NOMO-1 (cell line): ENCODE measurements at regions not wholly inside any gene's neighbourhood (a gene's known extent, or its start where the extent isn't known, plus 50 kb on each side); places are given as distances from the start of the nearest gene placed in this dataset.
A peak's percentile ranks its signal among the peaks of the same experiment; 100 is the strongest.
"Not testable (repeated sequence)": the region's sequence is repeated elsewhere in the genome, so short reads cannot be mapped to it uniquely, and the experiment has no call there.

ENCODE experiments used
- DNase-seq, 2 experiments: peaks; one replicate each; lab custom pipeline; 2025; ENCODE audit not compliant: unreplicated experiment in 2 of 2; lab: John Stamatoyannopoulos, UW

- DNase-seq = peak in 1 of 2 experiments; percentile 11
Measured at GRCh38 chr3:151557068-151557840, 96.4 kb upstream of the IGSF10 start.

- peak; percentile 24 to 87 for DNase-seq
Measured at GRCh38 chr3:151556596-151556995, 95.7 kb upstream of the IGSF10 start.

GRCh38 chr3:151555523-151555922 lies 94.7 kb upstream of the IGSF10 start:
- DNase-seq = no peak

- peak; percentile 85 to 92 for DNase-seq
Measured at GRCh38 chr3:151553888-151554287, 93.0 kb upstream of the IGSF10 start.

- peak; percentile 78 to 95 for DNase-seq
Measured at GRCh38 chr3:151552589-151552988, 91.7 kb upstream of the IGSF10 start.

GRCh38 chr3:151550642-151551041 lies 89.8 kb upstream of the IGSF10 start:
- no peak for DNase-seq

- no peak for DNase-seq
Measured at GRCh38 chr3:151550025-151550618, 89.3 kb upstream of the IGSF10 start.

GRCh38 chr3:151548195-151548594 lies 87.3 kb upstream of the IGSF10 start:
- DNase-seq = no peak

- no peak for DNase-seq
Measured at GRCh38 chr3:151544164-151544548, 83.3 kb upstream of the IGSF10 start.

- no peak for DNase-seq
Measured at GRCh38 chr3:151541178-151541577, 80.3 kb upstream of the IGSF10 start.

GRCh38 chr3:151539599-151539998 lies 78.7 kb upstream of the IGSF10 start:
- DNase-seq = no peak

GRCh38 chr3:151538456-151539393 lies 77.9 kb upstream of the IGSF10 start:
- peak; percentile 77 to 95 for DNase-seq

GRCh38 chr3:151537726-151538125 lies 76.9 kb upstream of the IGSF10 start:
- peak in 1 of 2 experiments; percentile 45 for DNase-seq

- no peak for DNase-seq
Measured at GRCh38 chr3:151526757-151527156, 65.9 kb upstream of the IGSF10 start.

- DNase-seq = no peak
Measured at GRCh38 chr3:151520105-151520504, 59.2 kb upstream of the IGSF10 start.

- DNase-seq = not testable (repeated sequence)
Measured at GRCh38 chr3:151511433-151511832, 50.6 kb upstream of the IGSF10 start.
